IMR-90 (cell line): ENCODE measurements at regions not wholly inside any gene's neighbourhood (a gene's known extent, or its start where the extent isn't known, plus 50 kb on each side); places are given as distances from the start of the nearest gene placed in this dataset.
A peak's percentile ranks its signal among the peaks of the same experiment; 100 is the strongest.

ENCODE experiments used
- ATAC-seq: fragments of 200-7000 bp; cut with Tn5 transposase; 2 replicates; pipeline ENCODE4 v1.9.1; 2020; ENCODE audit warnings: low read depth, mild to moderate bottlenecking, moderate library complexity
- BruUV-seq: library from RNA; stranded (reverse); fragments of 400-500 nt; replicated peaks from 2 replicates; lab custom pipeline; 2021; lab: Mats Ljungman, UMichigan
- CTCF ChIA-PET: fragments of 300-600 bp; formaldehyde crosslinking; extraction: SDS; loops from one replicate; lab custom pipeline; 2021; ENCODE audit warnings: antibody characterized with exemption; lab: Yijun Ruan, JAX
- POLR2A ChIA-PET: fragments of 300-600 bp; sonication (Branson Sonifier 250); formaldehyde crosslinking; loops from one replicate; lab custom pipeline; 2022; ENCODE audit warnings: antibody characterized with exemption; ENCODE audit not compliant: unreplicated experiment; lab: Charles Lee
- DNase-seq: peaks from one replicate; pipeline ENCODE4 v3.0.0; 2013
- H2AFZ ChIP-seq: replicated peaks from 2 replicates; pipeline ENCODE3; 2013; ENCODE audit warnings: low read length, mild to moderate bottlenecking; ENCODE audit not compliant: poor library complexity
- H2AK5ac ChIP-seq: 2 replicates; pipeline ENCODE4 v1.6.1; 2013; ENCODE audit warnings: low read depth, low read length, inconsistent platforms
- H2AK9ac ChIP-seq: replicated peaks from 2 replicates; pipeline ENCODE3; 2013; ENCODE audit warnings: mild to moderate bottlenecking, low read depth, low read length, moderate library complexity; ENCODE audit not compliant: poor library complexity
- H2BK120ac ChIP-seq: 2 replicates; pipeline ENCODE4 v1.6.1; 2013; ENCODE audit warnings: low read depth, low read length, inconsistent platforms
- H2BK15ac ChIP-seq: 3 replicates; pipeline ENCODE4 v1.6.1; 2013; ENCODE audit warnings: low read depth, low read length, inconsistent platforms
- H2BK20ac ChIP-seq: 2 replicates; pipeline ENCODE4 v1.6.1; 2013; ENCODE audit warnings: low read depth, mild to moderate bottlenecking, inconsistent platforms, low read length, moderate library complexity
- H2BK5ac ChIP-seq: 2 replicates; pipeline ENCODE4 v1.6.1; 2013; ENCODE audit warnings: mild to moderate bottlenecking, low read depth, low read length, inconsistent platforms; ENCODE audit not compliant: poor library complexity, severe bottlenecking
- H3K14ac ChIP-seq: replicated peaks from 2 replicates; pipeline ENCODE4 v1.6.1; 2013; ENCODE audit warnings: low read depth, low read length, inconsistent platforms
- H3K18ac ChIP-seq: 2 replicates; pipeline ENCODE4 v1.6.1; 2013; ENCODE audit warnings: low read depth, low read length, control low read depth
- H3K23ac ChIP-seq: 2 replicates; pipeline ENCODE4 v1.6.1; 2013; ENCODE audit warnings: low read depth, low read length, inconsistent platforms
- H3K27ac ChIP-seq: 2 replicates; pipeline ENCODE4 v1.5.1; 2013; ENCODE audit warnings: mild to moderate bottlenecking, control low read depth, low read length; ENCODE audit not compliant: insufficient read depth
- H3K27me3 ChIP-seq: 2 replicates; pipeline ENCODE4 v1.6.1; 2013; ENCODE audit warnings: low read length; ENCODE audit not compliant: control insufficient read depth, insufficient read depth
- H3K36me3 ChIP-seq: 2 replicates; pipeline ENCODE4 v1.6.1; 2013; ENCODE audit warnings: low read length, mixed read lengths; ENCODE audit not compliant: control insufficient read depth, insufficient read depth
- H3K4ac ChIP-seq: 2 replicates; pipeline ENCODE4 v1.6.1; 2013; ENCODE audit warnings: low read depth, low read length, inconsistent platforms
- H3K4me1 ChIP-seq: 2 replicates; pipeline ENCODE4 v1.6.1; 2013; ENCODE audit warnings: low read length, mixed read lengths; ENCODE audit not compliant: control insufficient read depth, insufficient read depth
- H3K4me2 ChIP-seq: 2 replicates; pipeline ENCODE4 v1.6.1; 2013; ENCODE audit warnings: low read depth, mild to moderate bottlenecking, control low read depth, low read length, moderate library complexity
- H3K4me3 ChIP-seq: 2 replicates; pipeline ENCODE4 v1.5.1; 2013; ENCODE audit warnings: low read depth, mild to moderate bottlenecking, control low read depth, low read length, moderate library complexity; ENCODE audit not compliant: insufficient read depth
- H3K56ac ChIP-seq: 2 replicates; pipeline ENCODE4 v1.6.1; 2013; ENCODE audit warnings: low read length, inconsistent platforms; ENCODE audit not compliant: insufficient read depth; ENCODE audit errors: extremely low read depth
- H3K79me1 ChIP-seq, 2 experiments: 2 replicates each; pipeline ENCODE4 v1.6.1; 2013; ENCODE audit warnings: low read length in 2 of 2, inconsistent platforms in 1 of 2, low read depth in 1 of 2
- H3K9ac ChIP-seq: 2 replicates; pipeline ENCODE4 v1.6.1; 2013; ENCODE audit warnings: low read depth, low read length, control low read depth
- H3K9me1 ChIP-seq: 2 replicates; pipeline ENCODE4 v1.6.1; 2013; ENCODE audit warnings: low read length, inconsistent platforms; ENCODE audit not compliant: insufficient read depth
- H3K9me3 ChIP-seq: 2 replicates; pipeline ENCODE4 v1.6.1; 2013; ENCODE audit warnings: low read length; ENCODE audit not compliant: control insufficient read depth, insufficient read depth
- H4K20me1 ChIP-seq: 2 replicates; pipeline ENCODE4 v1.6.1; 2013; ENCODE audit warnings: low read length, inconsistent platforms; ENCODE audit not compliant: insufficient read depth
- H4K5ac ChIP-seq: 2 replicates; pipeline ENCODE4 v1.6.1; 2013; ENCODE audit warnings: mild to moderate bottlenecking, low read depth, low read length, control low read depth
- H4K8ac ChIP-seq, 2 experiments: 2 replicates each; pipeline ENCODE4 v1.6.1; 2013; ENCODE audit warnings: low read depth in 2 of 2, low read length in 2 of 2, control low read depth in 1 of 2, inconsistent platforms in 1 of 2
- H4K91ac ChIP-seq: 2 replicates; pipeline ENCODE4 v1.6.1; 2013; ENCODE audit warnings: low read depth, low read length, inconsistent platforms; ENCODE audit not compliant: insufficient read depth
- BHLHE40 ChIP-seq: fragments of 150-350 bp; IDR thresholded peaks from 2 replicates; pipeline ENCODE4 v1.6.1; 2016; ENCODE audit warnings: mild to moderate bottlenecking, low read depth, low read length
- CEBPB ChIP-seq: IDR thresholded peaks from 2 replicates; pipeline ENCODE4 v1.6.1; 2012; ENCODE audit warnings: low read depth, low read length, improper control_type of control experiment
- ELK1 ChIP-seq: fragments of 150-350 bp; IDR thresholded peaks from 2 replicates; pipeline ENCODE4 v1.6.1; 2016; ENCODE audit warnings: low read depth, mild to moderate bottlenecking, low read length, moderate library complexity, borderline replicate concordance
- FOS ChIP-seq: fragments of 150-350 bp; IDR thresholded peaks from 2 replicates; pipeline ENCODE4 v1.6.1; 2016; ENCODE audit warnings: low read depth, low read length
- MAZ ChIP-seq: IDR thresholded peaks from 2 replicates; pipeline ENCODE4 v1.6.1; 2012; ENCODE audit warnings: low read depth, mild to moderate bottlenecking, low read length, improper control_type of control experiment, moderate library complexity, borderline replicate concordance
- NFE2L2 ChIP-seq: fragments of 150-350 bp; IDR thresholded peaks from 2 replicates; pipeline ENCODE4 v1.6.1; 2016; ENCODE audit warnings: low read depth, mild to moderate bottlenecking, low read length
- RCOR1 ChIP-seq: IDR thresholded peaks from 2 replicates; pipeline ENCODE4 v1.6.1; 2012; ENCODE audit warnings: mild to moderate bottlenecking, low read length, improper control_type of control experiment; ENCODE audit not compliant: insufficient replicate concordance
- RFX5 ChIP-seq: IDR thresholded peaks from 2 replicates; pipeline ENCODE4 v1.8.0; 2012; ENCODE audit warnings: low read depth, mild to moderate bottlenecking, low read length, moderate library complexity
- SMC3 ChIP-seq: fragments of 150-350 bp; IDR thresholded peaks from 2 replicates; pipeline ENCODE4 v1.6.1; 2016; ENCODE audit warnings: low read depth, mild to moderate bottlenecking, antibody characterized with exemption, low read length, moderate library complexity
- WGBS, 2 experiments: methylation state at CpG; one replicate each; pipeline versions ENCODE4 v1.1.5 to v1.1.7; 2013; ENCODE audit warnings: missing lambda C conversion rate in 2 of 2; ENCODE audit not compliant: insufficient read length in 1 of 2; ENCODE audit errors: extremely low coverage in 2 of 2; 5-methylcytosine and 5-hydroxymethylcytosine counted together
- dilution Hi-C: fragments of 300-500 bp; cut with HindIII; formaldehyde crosslinking; loops from one replicate; pipeline ENCODE4 v1.14.3; 2018; ENCODE audit warnings: low sequenced_read_pairs; ENCODE audit not compliant: unreplicated experiment
- in situ Hi-C: fragments of 300-500 bp; cut with MboI; formaldehyde crosslinking; loops from 3 replicates; pipeline ENCODE4 v1.14.3; 2019; ENCODE audit warnings: low sequenced_read_pairs, inconsistent platforms, mixed read lengths
- intact Hi-C: fragments of 100-400 bp; cut with micrococcal nuclease; formaldehyde crosslinking; loops from 2 replicates; pipeline ENCODE4 v1.10.0; 2022

DNA sequence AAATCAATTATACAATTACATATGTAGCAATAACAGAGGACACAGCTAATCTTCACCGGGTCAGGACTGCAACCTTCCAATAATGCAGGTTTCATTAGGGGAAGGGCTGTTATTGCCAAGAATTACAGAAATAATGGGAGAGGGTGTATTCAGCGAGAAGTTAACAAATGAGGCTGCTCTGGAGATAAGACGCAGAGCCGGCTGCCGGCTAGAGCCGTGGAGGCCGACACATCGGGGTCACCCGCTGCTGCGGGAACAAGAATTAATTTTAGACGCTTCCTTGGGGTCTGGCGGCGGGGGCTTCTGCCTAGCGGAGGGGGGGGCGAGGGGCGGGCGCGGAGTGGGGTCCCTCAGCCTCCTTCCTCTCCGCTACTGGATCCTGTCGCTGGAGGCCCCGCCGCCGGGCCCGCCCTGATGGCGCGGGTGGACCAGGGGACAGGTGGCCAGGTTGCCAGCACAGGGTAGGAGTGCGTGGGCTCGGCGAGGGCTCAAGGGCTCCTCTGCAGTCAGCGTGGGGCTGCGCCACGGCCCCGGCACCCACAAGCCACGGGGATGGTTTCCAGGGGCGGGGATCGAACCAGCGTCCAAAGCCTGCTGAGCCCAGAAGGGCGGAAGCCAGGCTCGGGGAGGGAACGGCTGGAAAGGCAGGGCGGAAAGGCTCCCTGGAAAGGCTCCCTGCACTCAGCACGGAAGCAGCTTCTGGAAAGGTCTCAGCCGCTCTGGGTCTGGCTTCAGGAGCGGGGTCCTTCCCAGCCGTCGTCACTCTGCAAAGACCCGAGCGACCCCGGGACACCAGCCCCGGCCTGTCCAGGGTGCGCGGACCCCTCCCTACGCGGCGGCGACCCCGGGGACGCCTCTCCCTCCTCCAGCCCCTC is 113.8 kb upstream of the NKX1-1 start:
- Histone ChIP-seq H2BK5ac (no peak overlapping the region), H3K4ac (no peak overlapping the region), H4K5ac (no peak overlapping the region), H3K4me1 (no peaks in the 10 kb centered on the region), H3K27me3 (peaks cover 79% of the 10 kb centered on the region), H3K79me1 (no peaks in the 10 kb centered on the region), H3K27ac (no peak overlapping the region), H3K9ac (no peak overlapping the region), H2BK15ac (no peak overlapping the region), H3K36me3 (no peaks in the 10 kb centered on the region), H4K91ac (no peak overlapping the region), H4K8ac (no peak overlapping the region), H3K9me1 (no peaks in the 10 kb centered on the region), H3K56ac (no peak overlapping the region), H3K14ac (no peak overlapping the region), H2AK5ac (no peak overlapping the region), H4K20me1 (no peaks in the 10 kb centered on the region), H3K23ac (no peak overlapping the region), H3K4me3 (peak overlapping the region; percentile 5; the same call in 1 of the 2 replicates), H2BK20ac (no peak overlapping the region), H3K4me2 (no peak overlapping the region), H3K18ac (no peak overlapping the region), H2BK120ac (no peak overlapping the region), H2AFZ (peak overlapping the region; percentile 67), H3K9me3 (peaks cover 7% of the 10 kb centered on the region; the same call in 1 of the 2 replicates), H2AK9ac (no peak overlapping the region)
- no TSS peak for BruUV-seq
- CTCF ChIA-PET, result no interaction called here
- TF ChIP-seq RFX5 (no peak), NFE2L2 (no peak), FOS (no peak), BHLHE40 (no peak), CEBPB (no peak), SMC3 (no peak), ELK1 (no peak), MAZ (no peak), RCOR1 (no peak)
- ATAC-seq (no peak), DNase-seq (no peak)
- POLR2A ChIA-PET, result no interaction called here
- dilution Hi-C loops (no loop called here), intact Hi-C loops (no loop called here), in situ Hi-C loops (no loop called here)
- 10% methylated on average over 2 of the region's 58 CpGs; no CpG with 5 or more reads in 1 of the 2 experiments for WGBS, 2 experiments
